ENCODE measurements at regions not wholly inside any gene's neighbourhood (a gene's known extent, or its start where the extent isn't known, plus 50 kb on each side); places are given as distances from the start of the nearest gene placed in this dataset.

GRCh38 chr21:25459993-25460392, 147.3 kb downstream of the MRPL39 start:
- Histone ChIP-seq H3K27me3 (ENCODE audit: insufficient read depth, low read depth) (no peaks in the 10 kb centered on the region), H3K4me3 (IDR thresholded peaks at IDR 0.05; ENCODE audit: insufficient read depth, low read depth, low read length) (no peak overlapping the region), H4K20me1 (ENCODE audit: insufficient read depth) (no peaks in the 10 kb centered on the region), H3K79me2 (ENCODE audit: insufficient read depth, low read depth) (no peaks in the 10 kb centered on the region), H2AFZ (ENCODE audit: low read depth) (no peak overlapping the region), H3K9ac (no peak overlapping the region), H3K36me3 (ENCODE audit: insufficient read depth) (no peaks in the 10 kb centered on the region), H3K4me1 (ENCODE audit: low read depth, poor library complexity, severe bottlenecking) (peaks cover 37% of the 10 kb centered on the region), H3K27ac (no peak overlapping the region), H3K4me2 (no peak overlapping the region)
- TF ChIP-seq, protein P1, sequence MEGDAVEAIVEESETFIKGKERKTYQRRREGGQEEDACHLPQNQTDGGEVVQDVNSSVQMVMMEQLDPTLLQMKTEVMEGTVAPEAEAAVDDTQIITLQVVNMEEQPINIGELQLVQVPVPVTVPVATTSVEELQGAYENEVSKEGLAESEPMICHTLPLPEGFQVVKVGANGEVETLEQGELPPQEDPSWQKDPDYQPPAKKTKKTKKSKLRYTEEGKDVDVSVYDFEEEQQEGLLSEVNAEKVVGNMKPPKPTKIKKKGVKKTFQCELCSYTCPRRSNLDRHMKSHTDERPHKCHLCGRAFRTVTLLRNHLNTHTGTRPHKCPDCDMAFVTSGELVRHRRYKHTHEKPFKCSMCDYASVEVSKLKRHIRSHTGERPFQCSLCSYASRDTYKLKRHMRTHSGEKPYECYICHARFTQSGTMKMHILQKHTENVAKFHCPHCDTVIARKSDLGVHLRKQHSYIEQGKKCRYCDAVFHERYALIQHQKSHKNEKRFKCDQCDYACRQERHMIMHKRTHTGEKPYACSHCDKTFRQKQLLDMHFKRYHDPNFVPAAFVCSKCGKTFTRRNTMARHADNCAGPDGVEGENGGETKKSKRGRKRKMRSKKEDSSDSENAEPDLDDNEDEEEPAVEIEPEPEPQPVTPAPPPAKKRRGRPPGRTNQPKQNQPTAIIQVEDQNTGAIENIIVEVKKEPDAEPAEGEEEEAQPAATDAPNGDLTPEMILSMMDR (conservative IDR thresholded peaks at IDR 0.05; ENCODE audit: low read depth, low read length): no peak

GRCh38 chr21:25459365-25459764, 147.9 kb downstream of the MRPL39 start:
- H3K4me1 ChIP-seq (ENCODE audit: low read depth, poor library complexity, severe bottlenecking): peaks cover 37% of the 10 kb centered on the region
- H3K79me2 ChIP-seq (ENCODE audit: insufficient read depth, low read depth): no peaks in the 10 kb centered on the region
- TF ChIP-seq, protein P1 (conservative IDR thresholded peaks at IDR 0.05; ENCODE audit: low read depth, low read length): no peak
- H3K9ac ChIP-seq: no peak overlapping the region
- H4K20me1 ChIP-seq (ENCODE audit: insufficient read depth): no peaks in the 10 kb centered on the region
- no peak overlapping the region for H2AFZ ChIP-seq (ENCODE audit: low read depth)
- H3K4me2 ChIP-seq: 0 out of 2 replicates have a peak overlapping the region, but pooled peaks have one; percentile 2
- no peak overlapping the region for H3K4me3 ChIP-seq (IDR thresholded peaks at IDR 0.05; ENCODE audit: insufficient read depth, low read depth, low read length)
- H3K27ac ChIP-seq: no peak overlapping the region
- H3K36me3 ChIP-seq (ENCODE audit: insufficient read depth): no peaks in the 10 kb centered on the region
- no peaks in the 10 kb centered on the region for H3K27me3 ChIP-seq (ENCODE audit: insufficient read depth, low read depth)

- TF ChIP-seq, protein P1 (conservative IDR thresholded peaks at IDR 0.05; ENCODE audit: low read depth, low read length): no peak
- Histone ChIP-seq H4K20me1 (ENCODE audit: insufficient read depth) (no peaks in the 10 kb centered on the region), H3K79me2 (ENCODE audit: insufficient read depth, low read depth) (no peaks in the 10 kb centered on the region)
Measured at GRCh38 chr21:25458484-25458883, 148.8 kb downstream of the MRPL39 start.

DNA sequence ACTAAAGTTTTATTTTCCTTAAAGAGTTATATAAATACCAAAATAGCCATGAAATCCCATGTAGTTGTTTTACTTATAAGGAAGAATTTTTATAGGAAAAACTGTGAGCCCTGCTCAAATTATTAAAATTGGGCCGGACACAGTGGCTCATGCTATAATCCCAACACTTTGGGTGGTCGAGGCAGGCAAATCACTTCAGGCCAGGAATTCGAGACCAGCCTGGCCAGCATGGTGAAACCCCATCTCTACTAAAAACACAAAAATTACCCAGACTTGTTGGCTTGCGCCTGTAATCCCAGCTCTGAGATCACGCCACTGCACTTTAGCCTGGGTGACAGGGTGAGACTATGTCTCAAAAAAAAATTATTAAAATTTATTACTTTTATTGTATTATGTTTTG, 149.3 kb downstream of the MRPL39 start:
- peak overlapping the region; percentile 75 for H3K27ac ChIP-seq
- peaks cover 37% of the 10 kb centered on the region for H3K4me1 ChIP-seq (ENCODE audit: low read depth, poor library complexity, severe bottlenecking)
- H3K9ac ChIP-seq: peak overlapping the region; percentile 26; the same call in 1 of the 2 replicates
- TF ChIP-seq, protein P1 (conservative IDR thresholded peaks at IDR 0.05; ENCODE audit: low read depth, low read length): no peak
- H3K79me2 ChIP-seq (ENCODE audit: insufficient read depth, low read depth): no peaks in the 10 kb centered on the region
- no peak overlapping the region for H3K4me3 ChIP-seq (IDR thresholded peaks at IDR 0.05; ENCODE audit: insufficient read depth, low read depth, low read length)
- no peak overlapping the region for H2AFZ ChIP-seq (ENCODE audit: low read depth)
- peak overlapping the region; percentile 59 for H3K4me2 ChIP-seq
- no peaks in the 10 kb centered on the region for H3K36me3 ChIP-seq (ENCODE audit: insufficient read depth)
- H3K27me3 ChIP-seq (ENCODE audit: insufficient read depth, low read depth): no peaks in the 10 kb centered on the region
- no peaks in the 10 kb centered on the region for H4K20me1 ChIP-seq (ENCODE audit: insufficient read depth)

More at GRCh38 chr21:25458484-25458883, 148.8 kb downstream of the MRPL39 start:
- Histone ChIP-seq H2AFZ (ENCODE audit: low read depth) (no peak overlapping the region), H3K27me3 (ENCODE audit: insufficient read depth, low read depth) (no peaks in the 10 kb centered on the region), H3K27ac (peak overlapping the region; percentile 75; the same call in 1 of the 2 replicates), H3K4me2 (peak overlapping the region; percentile 59), H3K9ac (no peak overlapping the region), H3K4me1 (ENCODE audit: low read depth, poor library complexity, severe bottlenecking) (peaks cover 37% of the 10 kb centered on the region), H3K36me3 (ENCODE audit: insufficient read depth) (no peaks in the 10 kb centered on the region), H3K4me3 (IDR thresholded peaks at IDR 0.05; ENCODE audit: insufficient read depth, low read depth, low read length) (no peak overlapping the region)
